ENCODE measurements at regions not wholly inside any gene's neighbourhood (a gene's known extent, or its start where the extent isn't known, plus 50 kb on each side); places are given as distances from the start of the nearest gene placed in this dataset.

DNA sequence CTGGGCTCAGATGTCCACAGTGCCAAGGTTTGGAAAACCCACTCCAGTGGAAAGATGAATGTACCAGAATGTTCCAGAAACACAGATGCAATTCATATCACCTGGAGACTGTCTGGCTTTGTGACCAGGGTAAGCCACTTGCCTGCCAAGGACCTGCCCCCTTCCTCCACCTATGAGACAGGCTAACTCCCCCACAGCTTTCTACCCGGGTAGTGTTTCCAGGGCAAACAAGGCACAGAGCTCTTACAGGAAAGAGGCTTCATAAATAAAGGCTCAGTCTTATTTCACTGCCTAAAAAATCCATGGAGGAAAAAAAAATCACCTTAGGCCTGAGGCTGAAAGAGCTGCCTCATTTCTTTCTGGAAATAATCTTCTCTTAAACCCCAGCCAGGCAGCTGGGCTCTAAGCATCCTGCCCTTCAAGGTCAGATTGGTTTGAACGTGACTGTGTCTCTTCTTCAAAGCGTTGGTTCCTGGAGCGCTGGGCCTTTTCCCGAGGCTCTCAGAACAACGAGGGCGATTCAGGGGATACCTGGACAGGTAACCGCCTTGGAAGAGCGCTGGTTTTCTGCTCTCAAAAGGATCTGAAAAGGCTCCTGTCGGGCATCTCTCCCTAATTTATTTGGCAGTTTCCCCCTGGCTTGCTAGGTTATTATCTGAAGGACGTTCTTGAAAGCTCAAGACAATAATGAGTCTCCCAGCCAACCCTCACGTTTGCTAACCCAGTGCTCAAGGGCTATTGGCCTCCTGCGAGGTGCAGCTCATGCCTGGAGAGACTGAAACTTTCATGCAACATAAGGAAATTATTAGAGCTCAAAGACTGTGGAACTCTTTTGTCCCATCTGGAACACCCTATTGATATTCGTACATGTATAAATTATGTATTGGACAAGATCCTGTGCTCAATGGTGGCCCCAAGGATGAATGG lies 199.2 kb upstream of the PMEPA1 start:
- H3K9me3 ChIP-seq (ENCODE audit: control insufficient read depth, insufficient read depth, low read length): no peaks in the 10 kb centered on the region
- Mint-ChIP-seq H3K36me3 (no peaks in the 10 kb centered on the region), H3K4me3 (no peak overlapping the region), H3K27ac (no peak overlapping the region), H3K4me1 (peaks cover 0 to 4% of the 10 kb centered on the region in 2 donors), H3K27me3 (ENCODE audit: low read depth in 2 of 2) (peaks cover 37 to 52% of the 10 kb centered on the region in 2 donors), H3K9me3 (no peaks in the 10 kb centered on the region)
- TF ChIP-seq, protein P1, sequence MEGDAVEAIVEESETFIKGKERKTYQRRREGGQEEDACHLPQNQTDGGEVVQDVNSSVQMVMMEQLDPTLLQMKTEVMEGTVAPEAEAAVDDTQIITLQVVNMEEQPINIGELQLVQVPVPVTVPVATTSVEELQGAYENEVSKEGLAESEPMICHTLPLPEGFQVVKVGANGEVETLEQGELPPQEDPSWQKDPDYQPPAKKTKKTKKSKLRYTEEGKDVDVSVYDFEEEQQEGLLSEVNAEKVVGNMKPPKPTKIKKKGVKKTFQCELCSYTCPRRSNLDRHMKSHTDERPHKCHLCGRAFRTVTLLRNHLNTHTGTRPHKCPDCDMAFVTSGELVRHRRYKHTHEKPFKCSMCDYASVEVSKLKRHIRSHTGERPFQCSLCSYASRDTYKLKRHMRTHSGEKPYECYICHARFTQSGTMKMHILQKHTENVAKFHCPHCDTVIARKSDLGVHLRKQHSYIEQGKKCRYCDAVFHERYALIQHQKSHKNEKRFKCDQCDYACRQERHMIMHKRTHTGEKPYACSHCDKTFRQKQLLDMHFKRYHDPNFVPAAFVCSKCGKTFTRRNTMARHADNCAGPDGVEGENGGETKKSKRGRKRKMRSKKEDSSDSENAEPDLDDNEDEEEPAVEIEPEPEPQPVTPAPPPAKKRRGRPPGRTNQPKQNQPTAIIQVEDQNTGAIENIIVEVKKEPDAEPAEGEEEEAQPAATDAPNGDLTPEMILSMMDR (IDR thresholded peaks at IDR 0.05): no peak
- 82% methylated on average over 14 of the region's 14 CpGs for WGBS (ENCODE audit: insufficient coverage)
- no peak overlapping the region for H3K27ac ChIP-seq (ENCODE audit: low read length)
- intact Hi-C loops (cut with micrococcal nuclease): no loop called here
- no peaks in the 10 kb centered on the region for H3K4me1 ChIP-seq (ENCODE audit: control insufficient read depth, insufficient read depth, low read length)
- DNase-seq: no peak
- no peak overlapping the region for H3K4me3 ChIP-seq (ENCODE audit: low read length)
- no peaks in the 10 kb centered on the region for H3K36me3 ChIP-seq (ENCODE audit: control insufficient read depth, insufficient read depth, low read length)
- no peak for ATAC-seq
- no peaks in the 10 kb centered on the region for H3K27me3 ChIP-seq (ENCODE audit: control insufficient read depth, insufficient read depth, low read length)

DNA sequence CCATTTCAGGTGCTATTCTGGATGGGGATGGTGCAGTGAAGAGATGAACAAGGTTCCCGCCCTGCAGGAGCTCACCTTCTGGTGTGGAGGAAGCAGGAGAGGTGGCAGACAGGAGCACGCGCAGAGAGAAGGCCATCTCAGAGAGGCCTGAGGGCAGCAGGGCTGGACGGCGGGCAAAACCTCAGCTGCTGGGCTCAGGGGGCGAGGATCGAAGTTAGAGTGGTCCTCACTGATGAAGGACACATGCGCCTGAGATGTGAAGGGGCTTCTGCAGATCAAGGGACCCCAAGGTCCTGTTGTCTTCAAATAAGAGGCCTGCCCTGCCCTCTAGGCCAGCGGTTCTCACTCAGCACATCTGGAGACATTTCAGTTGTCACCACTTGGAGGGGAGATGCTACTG lies 198.4 kb upstream of the PMEPA1 start:
- no peak for DNase-seq
- Mint-ChIP-seq H3K4me3 (no peak overlapping the region), H3K27me3 (ENCODE audit: low read depth in 2 of 2) (peaks cover 40 to 60% of the 10 kb centered on the region in 2 donors)

DNA sequence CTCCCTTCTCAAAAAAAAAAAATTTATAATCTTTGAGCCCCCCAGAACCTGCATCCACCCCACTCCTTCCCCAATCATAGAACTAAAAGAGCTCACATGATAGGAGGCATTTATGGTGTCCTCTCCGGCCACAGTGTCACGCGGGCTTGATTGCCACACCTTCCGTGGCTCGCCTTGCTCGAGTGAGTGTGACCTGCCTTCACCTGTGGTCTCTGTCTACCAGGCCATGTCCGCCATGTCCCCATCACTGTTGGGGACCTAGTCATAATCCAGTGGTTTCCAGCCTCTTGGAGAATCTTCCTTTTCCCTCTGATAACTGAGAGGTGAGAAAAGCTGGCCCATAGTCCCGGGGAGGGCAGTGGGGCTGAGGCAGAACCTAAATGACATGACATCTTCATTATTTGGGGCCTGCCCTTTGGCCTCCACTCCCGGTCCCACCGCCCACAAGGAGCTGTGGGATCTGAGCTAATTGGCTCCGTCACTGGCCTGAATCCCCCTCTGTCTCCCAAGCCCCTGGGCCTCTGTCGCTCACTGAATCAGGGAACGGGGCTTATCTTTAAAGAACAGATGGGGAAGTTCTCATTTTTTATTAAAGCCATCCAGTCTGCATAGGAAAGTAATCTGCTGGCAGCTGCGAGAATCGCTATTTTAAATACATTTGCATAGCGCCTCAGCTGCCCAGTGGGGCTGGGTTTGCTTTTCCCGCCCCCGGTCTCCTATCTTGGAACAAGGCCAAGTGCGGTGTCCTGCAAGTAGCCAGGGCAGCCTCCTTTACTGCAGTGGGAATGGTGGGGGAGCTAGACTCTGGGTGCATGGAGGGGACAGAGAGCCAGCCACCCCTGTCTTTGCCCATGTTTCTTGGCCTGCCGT lies 197.6 kb upstream of the PMEPA1 start:
- H3K27me3 ChIP-seq (ENCODE audit: control insufficient read depth, insufficient read depth, low read length): no peaks in the 10 kb centered on the region
- H3K36me3 Mint-ChIP-seq: no peaks in the 10 kb centered on the region
- intact Hi-C loops (cut with micrococcal nuclease): no loop called here
- H3K4me1 Mint-ChIP-seq: peaks cover 2 to 7% of the 10 kb centered on the region in 2 donors
- ATAC-seq: no peak
- H3K36me3 ChIP-seq (ENCODE audit: control insufficient read depth, insufficient read depth, low read length): no peaks in the 10 kb centered on the region
- peaks cover 40 to 52% of the 10 kb centered on the region in 2 donors for H3K27me3 Mint-ChIP-seq (ENCODE audit: low read depth in 2 of 2)
- H3K4me3 ChIP-seq (ENCODE audit: low read length): no peak overlapping the region
- H3K9me3 ChIP-seq (ENCODE audit: control insufficient read depth, insufficient read depth, low read length): no peaks in the 10 kb centered on the region
- no peak overlapping the region for H3K27ac Mint-ChIP-seq
- peaks cover under 1% of the 10 kb centered on the region for H3K4me1 ChIP-seq (ENCODE audit: control insufficient read depth, insufficient read depth, low read length)
- TF ChIP-seq, protein P1 (IDR thresholded peaks at IDR 0.05): no peak
- H3K9me3 Mint-ChIP-seq: no peaks in the 10 kb centered on the region
- H3K27ac ChIP-seq (ENCODE audit: low read length): no peak overlapping the region
- no peak overlapping the region for H3K4me3 Mint-ChIP-seq
- DNase-seq: no peak
- 42% methylated on average over 20 of the region's 20 CpGs for WGBS (ENCODE audit: insufficient coverage)

More for the DNA sequence above, 198.4 kb upstream of the PMEPA1 start:
- no peak overlapping the region for H3K27ac ChIP-seq (ENCODE audit: low read length)
- no peaks in the 10 kb centered on the region for H3K9me3 Mint-ChIP-seq
- no peak overlapping the region for H3K4me3 ChIP-seq (ENCODE audit: low read length)
- no peaks in the 10 kb centered on the region for H3K27me3 ChIP-seq (ENCODE audit: control insufficient read depth, insufficient read depth, low read length)
- peaks cover 0 to 4% of the 10 kb centered on the region in 2 donors for H3K4me1 Mint-ChIP-seq
- H3K4me1 ChIP-seq (ENCODE audit: control insufficient read depth, insufficient read depth, low read length): no peaks in the 10 kb centered on the region
- no peaks in the 10 kb centered on the region for H3K9me3 ChIP-seq (ENCODE audit: control insufficient read depth, insufficient read depth, low read length)
- TF ChIP-seq, protein P1 (IDR thresholded peaks at IDR 0.05): no peak
- no peak overlapping the region for H3K27ac Mint-ChIP-seq
- intact Hi-C loops (cut with micrococcal nuclease): no loop called here
- WGBS (ENCODE audit: insufficient coverage): 91% methylated on average over 9 of the region's 9 CpGs
- no peaks in the 10 kb centered on the region for H3K36me3 ChIP-seq (ENCODE audit: control insufficient read depth, insufficient read depth, low read length)
- no peak for ATAC-seq
- H3K36me3 Mint-ChIP-seq: no peaks in the 10 kb centered on the region

Data from natural killer cell (primary cell).